MCF 10A (cell line): ENCODE measurements at regions not wholly inside any gene's neighbourhood (a gene's known extent, or its start where the extent isn't known, plus 50 kb on each side); places are given as distances from the start of the nearest gene placed in this dataset.

ENCODE experiments used
- BruUV-seq: library from RNA; stranded (reverse); fragments of 400-500 nt; replicated peaks from 2 replicates; lab custom pipeline; 2021; lab: Mats Ljungman, UMichigan
- CTCF ChIA-PET: fragments of 300-600 bp; sonication (Branson Sonifier 250); formaldehyde crosslinking; extraction: SDS; loops from one replicate; lab custom pipeline; 2021; ENCODE audit warnings: antibody characterized with exemption, inconsistent platforms; lab: Yijun Ruan, JAX
- POLR2A ChIA-PET: fragments of 300-600, 350-650 bp; sonication (Branson Sonifier 250); formaldehyde crosslinking; extraction: SDS; loops from one replicate; lab custom pipeline; 2020; ENCODE audit warnings: antibody characterized with exemption, inconsistent platforms; lab: Yijun Ruan, JAX
- DNase-seq: peaks from one replicate; pipeline ENCODE4 v3.0.0-alpha.2; 2018; ENCODE audit not compliant: unreplicated experiment
- H3K27ac Mint-ChIP-seq: one replicate; pipeline ENCODE4 v1.8.0; 2022; ENCODE audit warnings: mild to moderate bottlenecking, low read depth, mixed read lengths; ENCODE audit not compliant: unreplicated experiment
- H3K27me3 Mint-ChIP-seq: one replicate; pipeline ENCODE4 v1.8.0; 2022; ENCODE audit warnings: mixed read lengths; ENCODE audit not compliant: insufficient read depth, unreplicated experiment
- H3K36me3 Mint-ChIP-seq: one replicate; pipeline ENCODE4 v1.8.0; 2022; ENCODE audit warnings: mild to moderate bottlenecking, moderate library complexity, mixed read lengths; ENCODE audit not compliant: insufficient read depth, unreplicated experiment
- H3K4me1 Mint-ChIP-seq: one replicate; pipeline ENCODE4 v1.8.0; 2022; ENCODE audit warnings: mixed read lengths; ENCODE audit not compliant: insufficient read depth, unreplicated experiment
- H3K4me3 Mint-ChIP-seq: one replicate; pipeline ENCODE4 v1.8.0; 2022; ENCODE audit warnings: mild to moderate bottlenecking, moderate library complexity, mixed read lengths; ENCODE audit not compliant: unreplicated experiment
- H3K9me3 Mint-ChIP-seq: one replicate; pipeline ENCODE4 v1.8.0; 2022; ENCODE audit warnings: mixed read lengths; ENCODE audit not compliant: unreplicated experiment
- intact Hi-C: fragments of 100-400 bp; cut with micrococcal nuclease; formaldehyde crosslinking; loops from 2 replicates; pipeline ENCODE4 v1.14.1; 2022
- TF ChIP-seq, protein P1 (sequence below): fragments of 200-600 bp; IDR thresholded peaks from one replicate; pipeline ENCODE4 v1.8.0; 2022; ENCODE audit warnings: antibody characterized with exemption, mild to moderate bottlenecking; ENCODE audit not compliant: unreplicated experiment

DNA sequence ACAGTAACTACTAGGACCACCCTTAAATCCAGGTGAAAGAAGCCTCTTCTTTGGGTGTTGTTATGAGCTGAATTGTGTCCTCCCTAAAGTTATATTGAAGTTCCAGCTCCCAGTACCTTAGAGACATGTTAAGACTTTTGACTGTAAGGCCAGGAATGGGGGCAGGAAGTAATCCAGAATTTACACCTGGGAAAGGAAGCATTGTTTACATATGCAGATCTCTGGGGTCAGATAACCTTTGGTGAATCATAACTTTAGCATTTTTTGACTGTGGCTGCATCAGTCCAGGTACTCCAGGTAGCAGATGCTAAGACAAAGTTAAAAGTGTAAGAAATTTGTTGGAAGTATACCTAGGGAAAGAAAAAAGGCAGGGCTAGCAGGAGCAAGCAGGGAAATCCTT is 104.9 kb upstream of the CENPE start:
- intact Hi-C loops: no loop called here
- TF ChIP-seq, protein P1, sequence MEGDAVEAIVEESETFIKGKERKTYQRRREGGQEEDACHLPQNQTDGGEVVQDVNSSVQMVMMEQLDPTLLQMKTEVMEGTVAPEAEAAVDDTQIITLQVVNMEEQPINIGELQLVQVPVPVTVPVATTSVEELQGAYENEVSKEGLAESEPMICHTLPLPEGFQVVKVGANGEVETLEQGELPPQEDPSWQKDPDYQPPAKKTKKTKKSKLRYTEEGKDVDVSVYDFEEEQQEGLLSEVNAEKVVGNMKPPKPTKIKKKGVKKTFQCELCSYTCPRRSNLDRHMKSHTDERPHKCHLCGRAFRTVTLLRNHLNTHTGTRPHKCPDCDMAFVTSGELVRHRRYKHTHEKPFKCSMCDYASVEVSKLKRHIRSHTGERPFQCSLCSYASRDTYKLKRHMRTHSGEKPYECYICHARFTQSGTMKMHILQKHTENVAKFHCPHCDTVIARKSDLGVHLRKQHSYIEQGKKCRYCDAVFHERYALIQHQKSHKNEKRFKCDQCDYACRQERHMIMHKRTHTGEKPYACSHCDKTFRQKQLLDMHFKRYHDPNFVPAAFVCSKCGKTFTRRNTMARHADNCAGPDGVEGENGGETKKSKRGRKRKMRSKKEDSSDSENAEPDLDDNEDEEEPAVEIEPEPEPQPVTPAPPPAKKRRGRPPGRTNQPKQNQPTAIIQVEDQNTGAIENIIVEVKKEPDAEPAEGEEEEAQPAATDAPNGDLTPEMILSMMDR: no peak

DNA sequence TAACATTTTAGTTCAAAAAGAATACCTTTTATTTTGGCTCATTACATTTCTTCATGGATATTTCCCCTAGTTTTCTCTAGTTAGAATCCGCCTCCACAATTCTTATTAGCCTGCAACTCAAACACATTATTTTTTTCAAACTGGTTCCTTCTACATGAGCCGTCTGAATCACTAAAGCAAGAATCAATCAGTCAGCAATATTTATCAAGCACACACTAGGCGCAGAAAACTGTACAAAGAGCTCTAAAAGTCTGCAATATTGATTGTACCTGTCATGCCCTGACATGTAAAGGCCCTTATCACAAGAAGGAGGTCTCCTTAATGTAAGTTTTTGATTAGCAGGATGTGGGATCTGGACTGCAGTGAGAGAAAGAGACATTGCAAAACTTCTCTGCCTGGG is 94.8 kb upstream of the CENPE start:
- Mint-ChIP-seq H3K27ac (no peak overlapping the region), H3K36me3 (no peaks in the 10 kb centered on the region), H3K4me1 (peaks cover 12% of the 10 kb centered on the region), H3K4me3 (no peak overlapping the region), H3K9me3 (no peaks in the 10 kb centered on the region), H3K27me3 (no peaks in the 10 kb centered on the region)
- DNase-seq: no peak
- ChIA-PET POLR2A (no interaction called here), CTCF (no interaction called here)
- TF ChIP-seq, protein P1: no peak
- BruUV-seq: no TSS peak
- intact Hi-C loops: no loop called here

More for the DNA sequence above, 104.9 kb upstream of the CENPE start:
- Mint-ChIP-seq H3K27me3 (no peaks in the 10 kb centered on the region), H3K4me1 (no peaks in the 10 kb centered on the region), H3K9me3 (no peaks in the 10 kb centered on the region), H3K27ac (no peak overlapping the region), H3K4me3 (no peak overlapping the region), H3K36me3 (no peaks in the 10 kb centered on the region)
- no TSS peak for BruUV-seq
- peak; percentile 8 for DNase-seq
- CTCF ChIA-PET: no interaction called here
- POLR2A ChIA-PET: no interaction called here

DNA sequence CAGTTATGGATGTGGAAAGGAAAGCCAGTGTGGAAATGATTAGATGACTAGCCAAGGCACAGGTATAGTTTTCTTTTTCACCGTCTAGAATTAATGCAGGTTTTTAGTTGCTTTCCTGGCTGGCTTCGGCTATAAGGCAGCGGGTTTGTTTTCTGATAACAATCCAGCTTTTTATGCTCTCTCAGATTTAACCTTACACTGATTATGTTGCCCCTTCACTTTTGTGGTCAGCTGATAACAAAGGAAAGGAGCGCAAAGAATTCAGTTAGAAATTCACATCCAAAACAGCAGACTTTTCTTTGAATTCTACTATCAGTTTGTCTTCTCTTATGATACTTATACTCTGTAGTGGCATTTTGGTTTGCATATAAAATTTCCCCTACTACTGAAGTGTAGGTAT is 94.2 kb upstream of the CENPE start:
- ChIA-PET POLR2A (no interaction called here), CTCF (interaction anchor here (0.6 kb wide), 1 partner anchor 87 kb away, joined by 3 read pairs; no protein-coding TSS in a partner anchor)
- H3K27me3 Mint-ChIP-seq: no peaks in the 10 kb centered on the region
- no peaks in the 10 kb centered on the region for H3K9me3 Mint-ChIP-seq
- intact Hi-C loops: no loop called here
- TF ChIP-seq, protein P1: no peak
- DNase-seq: no peak
- H3K4me3 Mint-ChIP-seq: no peak overlapping the region
- H3K27ac Mint-ChIP-seq: no peak overlapping the region
- peaks cover 12% of the 10 kb centered on the region for H3K4me1 Mint-ChIP-seq
- BruUV-seq: no TSS peak
- no peaks in the 10 kb centered on the region for H3K36me3 Mint-ChIP-seq

DNA sequence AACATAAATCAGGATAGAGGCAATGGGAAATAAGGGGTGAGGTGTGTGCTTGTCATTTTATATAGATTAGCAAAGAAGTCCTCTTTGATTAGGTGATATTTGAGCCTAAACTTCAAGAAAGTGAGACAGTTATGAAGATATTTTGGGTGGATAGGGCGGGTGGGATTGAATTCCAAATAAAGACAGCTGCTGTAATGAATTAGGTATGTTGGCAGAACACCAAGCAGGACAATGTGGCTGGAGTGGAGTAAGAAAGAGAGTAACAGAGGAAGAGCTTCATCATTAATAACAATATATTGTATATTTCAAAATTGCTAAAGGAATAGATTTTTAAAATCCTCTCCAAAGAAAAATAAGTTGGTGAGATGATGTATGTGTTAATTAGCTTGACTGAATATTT is 91.0 kb upstream of the CENPE start:
- H3K27ac Mint-ChIP-seq: no peak overlapping the region
- TF ChIP-seq, protein P1: no peak
- ChIA-PET POLR2A (no interaction called here), CTCF (interaction anchor here (0.7 kb wide), 1 partner anchor 59 kb away, joined by 3 read pairs; no protein-coding TSS in a partner anchor)
- no peaks in the 10 kb centered on the region for H3K27me3 Mint-ChIP-seq
- intact Hi-C loops: no loop called here
- H3K36me3 Mint-ChIP-seq: no peaks in the 10 kb centered on the region
- no peaks in the 10 kb centered on the region for H3K9me3 Mint-ChIP-seq
- no TSS peak for BruUV-seq
- DNase-seq: peak; percentile 2
- no peak overlapping the region for H3K4me3 Mint-ChIP-seq
- peaks cover 12% of the 10 kb centered on the region for H3K4me1 Mint-ChIP-seq
